ENCODE measurements at regions not wholly inside any gene's neighbourhood (a gene's known extent, or its start where the extent isn't known, plus 50 kb on each side); places are given as distances from the start of the nearest gene placed in this dataset.
A peak's percentile ranks its signal among the peaks of the same experiment; 100 is the strongest.

- H3K27ac ChIP-seq = no peak overlapping the region
- no peak for FAIRE-seq
- no peak overlapping the region for H3K4me3 ChIP-seq
- CTCF ChIA-PET = interaction anchor here (0.5 to 6.2 kb wide), 37 partner anchors 7 to 1899 kb away, joined by 3 to 67 read pairs (median 4); no protein-coding TSS in a partner anchor
- ATAC-seq = no peak
- WGBS (ENCODE audit: missing lambda C conversion rate) = 48% methylated on average over 5 of the region's 6 CpGs
- POLR2A ChIA-PET = no interaction called here
- H3K4me2 ChIP-seq = peak overlapping the region; percentile 94
- DNase-seq (ENCODE audit: low read depth in 1 of 2, low spot score in 1 of 2) = no peak
- no peaks in the 10 kb centered on the region for H3K9me3 ChIP-seq
- H3K4me1 ChIP-seq = peaks cover 16% of the 10 kb centered on the region; the same call in 2 of the 3 replicates
- no peak for TF ChIP-seq E2F6 (IDR thresholded peaks at IDR 0.05; ENCODE audit: borderline replicate concordance, low read depth)
- no peak for TF ChIP-seq SMC3 (IDR thresholded peaks at IDR 0.05)
- TF ChIP-seq BHLHE40 (IDR thresholded peaks at IDR 0.05; ENCODE audit: low read depth, low read length) = no peak
- TF ChIP-seq EP300 (IDR thresholded peaks at IDR 0.05) = no peak
- TF ChIP-seq CTCF (IDR thresholded peaks at IDR 0.05) = no peak
- TF ChIP-seq HOXA7 (CRISPR knock-in tag; IDR thresholded peaks at IDR 0.05) = no peak
- no peak for TF ChIP-seq RARB (CRISPR knock-in tag; IDR thresholded peaks at IDR 0.05)
- TF ChIP-seq FOXS1 (CRISPR knock-in tag; IDR thresholded peaks at IDR 0.05) = no peak
These were observed 56.0 kb upstream of the CHRNA7 start for GRCh38 chr15:31974154-31974794.

GRCh38 chr15:31974855-31975829 lies 55.2 kb upstream of the CHRNA7 start:
- DNase-seq (ENCODE audit: low read depth in 1 of 2, low spot score in 1 of 2) = peak; percentile 35 to 47
- POLR2A ChIA-PET = no interaction called here

More at GRCh38 chr15:31974855-31975829, 55.2 kb upstream of the CHRNA7 start:
- Histone ChIP-seq H3K9me3 (no peaks in the 10 kb centered on the region), H3K4me3 (peak overlapping the region; percentile 42), H3K4me1 (peaks cover 16% of the 10 kb centered on the region; the same call in 2 of the 3 replicates), H3K27ac (peak overlapping the region; percentile 30 to 42; a peak in 3 of 6 replicates), H3K4me2 (peak overlapping the region; percentile 94)
- TF ChIP-seq RFX5 (IDR thresholded peaks at IDR 0.05) (no peak; the same call in 1 of the 2 replicates), CTCF (IDR thresholded peaks at IDR 0.05) (peak; percentile 92), RAD21 (conservative IDR thresholded peaks at IDR 0.05 in 1 of 2, IDR thresholded peaks at IDR 0.05 in 1 of 2) (peak; percentile 86 to 90), BHLHE40 (IDR thresholded peaks at IDR 0.05; ENCODE audit: low read depth, low read length) (no peak), FOSL2 (IDR thresholded peaks at IDR 0.05) (no peak), FOSL2 (CRISPR knock-in tag; IDR thresholded peaks at IDR 0.05) (no peak), TFCP2L1 (CRISPR knock-in tag; IDR thresholded peaks at IDR 0.05) (no peak), SMC3 (IDR thresholded peaks at IDR 0.05) (peak; percentile 61)
- 16% methylated on average over 26 of the region's 36 CpGs for WGBS (ENCODE audit: missing lambda C conversion rate)
- CTCF ChIA-PET = interaction anchor here (0.5 to 6.2 kb wide), 38 partner anchors 8 to 1900 kb away, joined by 3 to 67 read pairs (median 4); no protein-coding TSS in a partner anchor
- ATAC-seq = peak; percentile 52 to 71; a peak in 5 of 6 replicates
- FAIRE-seq = no peak

All from A549 (cell line).